ENCODE measurements at regions not wholly inside any gene's neighbourhood (a gene's known extent, or its start where the extent isn't known, plus 50 kb on each side); places are given as distances from the start of the nearest gene placed in this dataset.

DNA sequence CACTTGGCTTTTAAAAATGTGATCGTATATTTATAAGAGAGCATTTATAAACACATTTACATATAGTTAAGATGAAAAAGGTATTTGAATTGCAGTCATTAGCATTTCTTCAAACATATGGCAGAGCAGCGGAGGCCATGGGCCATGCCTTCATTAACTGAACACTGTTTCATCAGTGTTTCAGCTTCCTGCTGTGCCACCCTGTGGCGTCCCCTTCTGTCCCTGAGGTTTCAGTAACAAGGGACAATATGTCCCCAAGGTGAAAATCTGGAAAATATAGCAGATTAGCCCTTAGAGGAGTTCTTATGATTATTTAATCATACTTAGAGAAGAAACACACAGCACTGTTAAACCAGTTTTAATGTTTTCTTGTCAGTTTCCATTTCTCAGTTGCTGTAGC lies 577.8 kb downstream of the ETV1 start:
- no peak for TF ChIP-seq ZFP3 (CRISPR knock-in tag; IDR thresholded peaks at IDR 0.05)
- no peak for TF ChIP-seq ESRRG (CRISPR knock-in tag; IDR thresholded peaks at IDR 0.05)
- no peak for TF ChIP-seq TCF4 (CRISPR knock-in tag; IDR thresholded peaks at IDR 0.05; ENCODE audit: borderline replicate concordance)
- TF ChIP-seq GLIS3 (CRISPR knock-in tag; IDR thresholded peaks at IDR 0.05), result no peak
- TF ChIP-seq ZC3H10 (CRISPR knock-in tag; IDR thresholded peaks at IDR 0.05), result no peak
- no peak for TF ChIP-seq ISL1 (CRISPR knock-in tag; IDR thresholded peaks at IDR 0.05)
- TF ChIP-seq ZNF565 (CRISPR knock-in tag; conservative IDR thresholded peaks at IDR 0.05; ENCODE audit: low read depth), result no peak
- TF ChIP-seq OSR1 (CRISPR knock-in tag; IDR thresholded peaks at IDR 0.05), result no peak
- TF ChIP-seq, protein P1, sequence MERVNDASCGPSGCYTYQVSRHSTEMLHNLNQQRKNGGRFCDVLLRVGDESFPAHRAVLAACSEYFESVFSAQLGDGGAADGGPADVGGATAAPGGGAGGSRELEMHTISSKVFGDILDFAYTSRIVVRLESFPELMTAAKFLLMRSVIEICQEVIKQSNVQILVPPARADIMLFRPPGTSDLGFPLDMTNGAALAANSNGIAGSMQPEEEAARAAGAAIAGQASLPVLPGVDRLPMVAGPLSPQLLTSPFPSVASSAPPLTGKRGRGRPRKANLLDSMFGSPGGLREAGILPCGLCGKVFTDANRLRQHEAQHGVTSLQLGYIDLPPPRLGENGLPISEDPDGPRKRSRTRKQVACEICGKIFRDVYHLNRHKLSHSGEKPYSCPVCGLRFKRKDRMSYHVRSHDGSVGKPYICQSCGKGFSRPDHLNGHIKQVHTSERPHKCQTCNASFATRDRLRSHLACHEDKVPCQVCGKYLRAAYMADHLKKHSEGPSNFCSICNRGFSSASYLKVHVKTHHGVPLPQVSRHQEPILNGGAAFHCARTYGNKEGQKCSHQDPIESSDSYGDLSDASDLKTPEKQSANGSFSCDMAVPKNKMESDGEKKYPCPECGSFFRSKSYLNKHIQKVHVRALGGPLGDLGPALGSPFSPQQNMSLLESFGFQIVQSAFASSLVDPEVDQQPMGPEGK (CRISPR knock-in tag; IDR thresholded peaks at IDR 0.05; ENCODE audit: borderline replicate concordance), result no peak
- no peak for ATAC-seq

DNA sequence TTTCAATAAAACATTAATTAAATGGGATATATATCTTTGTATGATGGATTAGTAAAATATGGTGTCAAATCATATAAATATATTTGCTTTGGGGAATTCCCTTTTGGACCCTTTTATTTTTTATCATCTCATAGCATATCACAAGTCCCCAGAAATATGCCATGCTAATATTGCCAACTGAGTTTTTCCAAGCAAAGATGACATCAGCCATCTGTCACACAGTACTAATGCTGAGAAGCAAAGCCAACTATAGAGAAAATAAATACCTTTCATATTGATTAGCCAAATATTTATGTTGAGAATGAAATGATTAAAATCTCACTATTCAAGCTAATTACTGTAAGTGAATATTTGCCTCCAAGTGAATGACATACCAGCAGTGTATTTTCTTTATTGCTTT lies 575.3 kb downstream of the ETV1 start:
- no peak for ATAC-seq
- TF ChIP-seq BACH2 (CRISPR knock-in tag; IDR thresholded peaks at IDR 0.05; ENCODE audit: borderline replicate concordance) (no peak), ZFP3 (CRISPR knock-in tag; IDR thresholded peaks at IDR 0.05) (no peak), GLIS3 (CRISPR knock-in tag; IDR thresholded peaks at IDR 0.05) (no peak), RARB (CRISPR knock-in tag; IDR thresholded peaks at IDR 0.05) (no peak), PPARA (CRISPR knock-in tag; IDR thresholded peaks at IDR 0.05; ENCODE audit: borderline replicate concordance) (no peak), ISL1 (CRISPR knock-in tag; IDR thresholded peaks at IDR 0.05) (no peak), SNAI2 (CRISPR knock-in tag; IDR thresholded peaks at IDR 0.05) (no peak), ZC3H10 (CRISPR knock-in tag; IDR thresholded peaks at IDR 0.05) (no peak), CSDC2 (CRISPR knock-in tag; IDR thresholded peaks at IDR 0.05) (no peak), ESRRG (CRISPR knock-in tag; IDR thresholded peaks at IDR 0.05) (no peak), ZNF8 (CRISPR knock-in tag; IDR thresholded peaks at IDR 0.05) (no peak), TOX (CRISPR knock-in tag; IDR thresholded peaks at IDR 0.05; ENCODE audit: borderline replicate concordance) (no peak), TCF4 (CRISPR knock-in tag; IDR thresholded peaks at IDR 0.05; ENCODE audit: borderline replicate concordance) (no peak), OSR1 (CRISPR knock-in tag; IDR thresholded peaks at IDR 0.05) (no peak)
- TF ChIP-seq, protein P2, sequence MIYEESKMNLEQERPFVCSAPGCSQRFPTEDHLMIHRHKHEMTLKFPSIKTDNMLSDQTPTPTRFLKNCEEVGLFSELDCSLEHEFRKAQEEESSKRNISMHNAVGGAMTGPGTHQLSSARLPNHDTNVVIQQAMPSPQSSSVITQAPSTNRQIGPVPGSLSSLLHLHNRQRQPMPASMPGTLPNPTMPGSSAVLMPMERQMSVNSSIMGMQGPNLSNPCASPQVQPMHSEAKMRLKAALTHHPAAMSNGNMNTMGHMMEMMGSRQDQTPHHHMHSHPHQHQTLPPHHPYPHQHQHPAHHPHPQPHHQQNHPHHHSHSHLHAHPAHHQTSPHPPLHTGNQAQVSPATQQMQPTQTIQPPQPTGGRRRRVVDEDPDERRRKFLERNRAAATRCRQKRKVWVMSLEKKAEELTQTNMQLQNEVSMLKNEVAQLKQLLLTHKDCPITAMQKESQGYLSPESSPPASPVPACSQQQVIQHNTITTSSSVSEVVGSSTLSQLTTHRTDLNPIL (CRISPR knock-in tag; IDR thresholded peaks at IDR 0.05; ENCODE audit: low read depth), result no peak
- TF ChIP-seq, protein P3, sequence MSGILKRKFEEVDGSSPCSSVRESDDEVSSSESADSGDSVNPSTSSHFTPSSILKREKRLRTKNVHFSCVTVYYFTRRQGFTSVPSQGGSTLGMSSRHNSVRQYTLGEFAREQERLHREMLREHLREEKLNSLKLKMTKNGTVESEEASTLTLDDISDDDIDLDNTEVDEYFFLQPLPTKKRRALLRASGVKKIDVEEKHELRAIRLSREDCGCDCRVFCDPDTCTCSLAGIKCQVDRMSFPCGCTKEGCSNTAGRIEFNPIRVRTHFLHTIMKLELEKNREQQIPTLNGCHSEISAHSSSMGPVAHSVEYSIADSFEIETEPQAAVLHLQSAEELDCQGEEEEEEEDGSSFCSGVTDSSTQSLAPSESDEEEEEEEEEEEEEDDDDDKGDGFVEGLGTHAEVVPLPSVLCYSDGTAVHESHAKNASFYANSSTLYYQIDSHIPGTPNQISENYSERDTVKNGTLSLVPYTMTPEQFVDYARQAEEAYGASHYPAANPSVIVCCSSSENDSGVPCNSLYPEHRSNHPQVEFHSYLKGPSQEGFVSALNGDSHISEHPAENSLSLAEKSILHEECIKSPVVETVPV (CRISPR knock-in tag; IDR thresholded peaks at IDR 0.05), result no peak
- TF ChIP-seq, protein P4, sequence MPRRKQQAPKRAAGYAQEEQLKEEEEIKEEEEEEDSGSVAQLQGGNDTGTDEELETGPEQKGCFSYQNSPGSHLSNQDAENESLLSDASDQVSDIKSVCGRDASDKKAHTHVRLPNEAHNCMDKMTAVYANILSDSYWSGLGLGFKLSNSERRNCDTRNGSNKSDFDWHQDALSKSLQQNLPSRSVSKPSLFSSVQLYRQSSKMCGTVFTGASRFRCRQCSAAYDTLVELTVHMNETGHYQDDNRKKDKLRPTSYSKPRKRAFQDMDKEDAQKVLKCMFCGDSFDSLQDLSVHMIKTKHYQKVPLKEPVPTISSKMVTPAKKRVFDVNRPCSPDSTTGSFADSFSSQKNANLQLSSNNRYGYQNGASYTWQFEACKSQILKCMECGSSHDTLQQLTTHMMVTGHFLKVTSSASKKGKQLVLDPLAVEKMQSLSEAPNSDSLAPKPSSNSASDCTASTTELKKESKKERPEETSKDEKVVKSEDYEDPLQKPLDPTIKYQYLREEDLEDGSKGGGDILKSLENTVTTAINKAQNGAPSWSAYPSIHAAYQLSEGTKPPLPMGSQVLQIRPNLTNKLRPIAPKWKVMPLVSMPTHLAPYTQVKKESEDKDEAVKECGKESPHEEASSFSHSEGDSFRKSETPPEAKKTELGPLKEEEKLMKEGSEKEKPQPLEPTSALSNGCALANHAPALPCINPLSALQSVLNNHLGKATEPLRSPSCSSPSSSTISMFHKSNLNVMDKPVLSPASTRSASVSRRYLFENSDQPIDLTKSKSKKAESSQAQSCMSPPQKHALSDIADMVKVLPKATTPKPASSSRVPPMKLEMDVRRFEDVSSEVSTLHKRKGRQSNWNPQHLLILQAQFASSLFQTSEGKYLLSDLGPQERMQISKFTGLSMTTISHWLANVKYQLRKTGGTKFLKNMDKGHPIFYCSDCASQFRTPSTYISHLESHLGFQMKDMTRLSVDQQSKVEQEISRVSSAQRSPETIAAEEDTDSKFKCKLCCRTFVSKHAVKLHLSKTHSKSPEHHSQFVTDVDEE (CRISPR knock-in tag; IDR thresholded peaks at IDR 0.05), result no peak
- TF ChIP-seq, protein P5, sequence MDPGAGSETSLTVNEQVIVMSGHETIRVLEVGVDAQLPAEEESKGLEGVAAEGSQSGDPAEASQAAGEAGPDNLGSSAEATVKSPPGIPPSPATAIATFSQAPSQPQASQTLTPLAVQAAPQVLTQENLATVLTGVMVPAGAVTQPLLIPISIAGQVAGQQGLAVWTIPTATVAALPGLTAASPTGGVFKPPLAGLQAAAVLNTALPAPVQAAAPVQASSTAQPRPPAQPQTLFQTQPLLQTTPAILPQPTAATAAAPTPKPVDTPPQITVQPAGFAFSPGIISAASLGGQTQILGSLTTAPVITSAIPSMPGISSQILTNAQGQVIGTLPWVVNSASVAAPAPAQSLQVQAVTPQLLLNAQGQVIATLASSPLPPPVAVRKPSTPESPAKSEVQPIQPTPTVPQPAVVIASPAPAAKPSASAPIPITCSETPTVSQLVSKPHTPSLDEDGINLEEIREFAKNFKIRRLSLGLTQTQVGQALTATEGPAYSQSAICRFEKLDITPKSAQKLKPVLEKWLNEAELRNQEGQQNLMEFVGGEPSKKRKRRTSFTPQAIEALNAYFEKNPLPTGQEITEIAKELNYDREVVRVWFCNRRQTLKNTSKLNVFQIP (CRISPR knock-in tag; IDR thresholded peaks at IDR 0.05; ENCODE audit: borderline replicate concordance, low read depth), result no peak
- TF ChIP-seq, protein P1 (CRISPR knock-in tag; IDR thresholded peaks at IDR 0.05; ENCODE audit: borderline replicate concordance), result no peak

Measured in SK-N-SH treated with all-trans-retinoic acid at 6 μM for 48 hours (cell line).